T-helper 1 cell treated with Interleukin-12 subunit alpha and Interleukin-12 subunit beta and Interleukin-4 antibody, amounts not matched to agents 30 μg/mL and 1 μg/mL, for 36 hours (primary cell): ENCODE measurements at regions not wholly inside any gene's neighbourhood (a gene's known extent, or its start where the extent isn't known, plus 50 kb on each side); places are given as distances from the start of the nearest gene placed in this dataset.

Source experiments
- H3K27ac Mint-ChIP-seq: one replicate; pipeline ENCODE4 v1.8.0; 2021; ENCODE audit warnings: mild to moderate bottlenecking, mixed read lengths
- H3K27me3 Mint-ChIP-seq: one replicate; pipeline ENCODE4 v1.8.0; 2021; ENCODE audit warnings: low read depth, mixed read lengths
- H3K36me3 Mint-ChIP-seq: one replicate; pipeline ENCODE4 v1.8.0; 2021; ENCODE audit warnings: low read depth, mixed read lengths
- H3K4me1 Mint-ChIP-seq: one replicate; pipeline ENCODE4 v1.8.0; 2021; ENCODE audit warnings: low read depth, mixed read lengths
- H3K4me3 Mint-ChIP-seq: one replicate; pipeline ENCODE4 v1.8.0; 2021; ENCODE audit warnings: mild to moderate bottlenecking, moderate library complexity, mixed read lengths
- H3K9me3 Mint-ChIP-seq: one replicate; pipeline ENCODE4 v1.8.0; 2021; ENCODE audit warnings: mixed read lengths

DNA sequence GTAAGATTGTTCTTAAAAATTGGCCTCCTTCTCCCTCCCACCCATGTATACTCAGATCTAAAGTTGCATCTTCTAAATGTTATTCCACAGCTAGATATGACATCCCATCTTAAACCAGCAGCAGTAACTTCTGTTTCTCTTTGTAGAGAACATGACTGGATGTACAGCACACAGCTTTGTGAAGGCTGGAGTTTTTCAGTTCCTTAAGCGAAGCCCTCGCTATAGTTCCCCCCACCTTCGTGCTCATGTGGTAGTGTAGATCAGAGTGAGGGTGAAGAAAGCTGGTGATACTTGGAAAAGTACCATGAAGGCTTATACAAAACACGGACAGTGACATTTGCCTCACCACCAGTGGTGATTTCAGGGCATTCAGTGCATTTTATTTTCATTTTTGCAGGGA is 137.5 kb downstream of the MAT2B start:
- Mint-ChIP-seq H3K27me3 (no peaks in the 10 kb centered on the region), H3K27ac (no peak overlapping the region), H3K4me1 (no peaks in the 10 kb centered on the region), H3K9me3 (no peaks in the 10 kb centered on the region), H3K36me3 (no peaks in the 10 kb centered on the region), H3K4me3 (no peak overlapping the region)

DNA sequence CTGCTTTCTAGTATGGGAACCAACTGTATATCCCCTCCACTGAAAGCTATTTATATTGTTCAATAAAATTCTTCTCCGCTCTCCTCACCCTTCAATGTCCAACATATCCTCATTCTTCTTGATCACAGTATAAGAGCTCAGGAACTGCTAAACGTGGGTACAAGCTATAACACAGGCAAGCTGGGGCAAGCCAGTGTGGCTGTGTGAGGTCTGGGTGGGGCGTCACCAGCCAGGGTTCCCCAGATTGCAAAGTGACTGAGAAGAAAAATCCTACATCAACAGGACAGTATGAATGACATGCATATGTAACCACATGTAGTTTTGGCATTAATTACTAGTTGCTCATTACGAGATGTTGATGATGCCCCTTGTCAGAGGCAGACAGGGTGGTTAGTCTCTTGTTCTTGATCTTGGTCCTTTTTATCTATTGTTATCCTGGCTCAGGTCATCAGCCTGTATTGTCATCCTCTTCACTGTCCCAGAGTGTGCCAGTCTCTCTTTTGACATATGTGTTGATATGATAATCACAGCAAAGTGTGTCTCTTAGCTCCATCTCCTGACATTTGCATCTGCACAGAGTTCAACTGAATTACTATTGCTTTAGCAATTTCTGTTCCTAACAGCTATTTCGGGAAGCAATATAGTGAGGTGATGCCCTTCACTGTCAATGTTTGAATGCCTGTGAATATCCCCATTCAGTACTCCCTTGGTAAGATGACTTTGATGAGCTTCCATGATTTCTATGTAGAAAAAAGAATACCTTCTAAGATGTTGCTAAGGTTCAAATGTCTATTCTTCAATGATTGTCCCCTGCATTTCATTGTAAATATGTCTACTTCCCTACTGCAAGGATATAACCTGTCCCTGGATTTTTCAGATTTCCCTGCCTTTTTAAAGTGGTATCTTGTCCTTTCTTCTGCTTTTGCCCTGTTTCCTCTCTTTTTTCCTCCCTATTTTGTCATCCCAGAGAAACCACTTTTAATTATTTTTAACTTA is 140.3 kb downstream of the MAT2B start:
- Mint-ChIP-seq H3K36me3 (no peaks in the 10 kb centered on the region), H3K4me3 (no peak overlapping the region)

DNA sequence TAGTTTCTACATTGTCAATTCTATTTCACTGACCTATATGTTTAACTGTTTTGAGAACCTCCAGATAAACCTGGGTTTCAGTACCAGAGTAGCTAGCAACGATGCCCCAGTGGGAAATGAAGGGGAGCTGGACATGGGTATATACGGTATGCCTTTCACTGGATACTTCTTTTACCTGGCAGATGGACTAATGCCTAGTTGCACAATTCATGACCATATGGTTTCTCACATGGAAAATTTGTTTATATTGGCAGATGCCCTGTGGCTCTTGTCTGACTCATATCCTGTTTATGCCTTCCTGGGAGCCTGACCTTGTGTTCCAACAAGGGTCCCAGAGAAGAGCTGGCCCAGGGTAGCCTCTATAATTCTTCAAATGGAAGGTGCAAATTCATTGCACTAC is 144.1 kb downstream of the MAT2B start:
- Mint-ChIP-seq H3K4me3 (no peak overlapping the region), H3K4me1 (no peaks in the 10 kb centered on the region), H3K9me3 (no peaks in the 10 kb centered on the region), H3K27ac (no peak overlapping the region), H3K36me3 (no peaks in the 10 kb centered on the region), H3K27me3 (no peaks in the 10 kb centered on the region)

More for the DNA sequence above, 140.3 kb downstream of the MAT2B start:
- H3K9me3 Mint-ChIP-seq: no peaks in the 10 kb centered on the region
- no peaks in the 10 kb centered on the region for H3K27me3 Mint-ChIP-seq
- no peaks in the 10 kb centered on the region for H3K4me1 Mint-ChIP-seq
- no peak overlapping the region for H3K27ac Mint-ChIP-seq

DNA sequence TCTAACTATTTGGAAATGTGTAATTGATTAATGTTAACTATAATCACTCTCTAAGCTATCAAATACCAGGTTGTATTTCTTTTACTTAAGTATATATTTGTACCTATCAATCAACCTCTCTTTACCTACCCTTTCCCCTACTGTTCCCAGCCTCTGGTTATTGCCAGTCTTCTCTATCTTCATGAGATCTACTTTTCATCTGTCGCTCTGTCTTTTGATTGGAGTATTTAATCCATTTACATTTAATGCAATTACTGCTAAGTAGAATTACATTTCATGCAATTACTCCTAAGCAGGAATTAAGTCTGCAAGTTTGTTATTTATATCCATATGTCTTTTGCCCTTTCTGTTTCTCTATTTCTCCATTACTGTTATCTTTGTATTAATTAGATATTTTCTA is 148.1 kb downstream of the MAT2B start:
- Mint-ChIP-seq H3K27ac (no peak overlapping the region), H3K4me1 (no peaks in the 10 kb centered on the region), H3K27me3 (no peaks in the 10 kb centered on the region), H3K36me3 (no peaks in the 10 kb centered on the region), H3K9me3 (no peaks in the 10 kb centered on the region), H3K4me3 (no peak overlapping the region)

DNA sequence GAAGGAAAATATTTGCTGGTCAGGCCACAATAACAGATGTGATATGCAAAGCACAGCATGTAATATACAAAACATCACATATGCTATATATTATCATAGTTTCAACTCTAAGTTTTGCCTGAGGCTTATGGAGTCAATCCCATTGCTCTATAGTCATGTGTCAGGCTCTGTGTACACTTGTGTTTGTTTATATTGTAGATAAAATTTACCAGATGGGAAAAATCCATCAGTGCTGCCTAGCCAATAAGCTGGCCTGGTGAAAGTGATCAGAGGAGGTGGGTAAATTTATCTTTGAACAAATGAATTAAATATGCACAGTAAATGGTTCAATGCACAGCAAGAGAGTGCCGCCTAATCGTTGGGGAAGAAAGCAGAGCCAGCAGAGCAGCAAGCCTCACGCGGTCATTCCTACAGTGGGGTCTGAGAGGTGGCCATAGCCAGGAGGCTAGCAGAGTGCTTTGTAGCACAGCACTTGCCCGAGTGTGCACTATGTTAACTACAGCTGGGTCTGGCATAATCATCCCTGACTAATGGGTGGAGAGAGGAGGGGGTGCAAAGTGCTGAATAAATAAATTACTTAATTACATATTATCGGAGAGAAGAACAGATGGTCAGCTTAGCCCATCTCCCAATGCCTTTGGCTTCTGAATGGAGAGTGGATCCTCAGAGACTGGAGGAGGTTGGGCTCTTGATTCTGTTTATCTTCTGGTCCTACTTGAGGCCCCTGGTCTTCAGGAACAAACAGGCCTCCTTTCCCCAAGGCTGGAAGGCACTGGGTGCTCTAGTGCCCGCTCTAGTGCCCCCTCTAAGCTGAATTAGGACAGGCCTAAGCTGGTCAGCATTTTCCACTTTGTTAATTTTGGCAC is 153.5 kb downstream of the MAT2B start:
- Mint-ChIP-seq H3K27me3 (no peaks in the 10 kb centered on the region), H3K4me1 (no peaks in the 10 kb centered on the region), H3K9me3 (no peaks in the 10 kb centered on the region), H3K27ac (no peak overlapping the region), H3K36me3 (no peaks in the 10 kb centered on the region), H3K4me3 (no peak overlapping the region)

DNA sequence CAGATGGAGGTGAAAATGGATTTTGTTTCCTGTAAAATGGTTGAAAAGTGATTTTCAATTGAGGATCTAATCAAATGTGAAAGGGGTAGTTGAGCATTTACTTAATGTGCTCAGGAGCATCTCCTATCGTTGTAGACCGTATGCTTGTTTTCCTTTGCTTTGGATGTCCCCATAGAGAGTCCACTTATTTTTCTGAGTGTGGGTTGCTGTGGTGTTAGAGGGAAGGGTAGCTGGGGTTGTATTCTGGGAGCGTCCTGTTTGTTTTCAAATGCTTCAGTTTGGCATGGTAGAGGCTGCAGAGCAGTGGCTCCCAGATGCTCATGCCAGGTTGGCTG is 154.1 kb downstream of the MAT2B start:
- no peak overlapping the region for H3K4me3 Mint-ChIP-seq
- no peaks in the 10 kb centered on the region for H3K36me3 Mint-ChIP-seq
- H3K4me1 Mint-ChIP-seq: no peaks in the 10 kb centered on the region
- no peak overlapping the region for H3K27ac Mint-ChIP-seq
- H3K9me3 Mint-ChIP-seq: no peaks in the 10 kb centered on the region
- H3K27me3 Mint-ChIP-seq: no peaks in the 10 kb centered on the region

DNA sequence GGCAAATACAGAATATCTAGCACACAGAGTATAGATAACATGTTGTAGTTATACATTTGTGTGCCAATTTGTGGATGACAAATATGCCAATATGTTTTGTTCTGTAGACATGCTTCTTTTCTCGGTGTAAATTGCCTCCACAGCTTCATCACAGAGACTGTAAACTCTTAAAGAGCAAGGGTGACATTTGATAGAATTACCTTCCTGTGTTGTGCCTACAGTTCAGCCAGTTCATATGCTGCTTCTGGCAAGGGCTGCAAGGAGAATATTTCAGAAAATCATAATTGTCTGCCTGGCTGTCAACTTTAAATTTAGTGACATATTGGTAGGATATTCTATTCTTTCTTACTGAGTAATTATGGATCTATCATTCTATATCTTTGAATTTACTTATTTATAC is 155.1 kb downstream of the MAT2B start:
- H3K27me3 Mint-ChIP-seq: no peaks in the 10 kb centered on the region
- no peaks in the 10 kb centered on the region for H3K4me1 Mint-ChIP-seq
- no peak overlapping the region for H3K4me3 Mint-ChIP-seq
- H3K27ac Mint-ChIP-seq: no peak overlapping the region
- no peaks in the 10 kb centered on the region for H3K9me3 Mint-ChIP-seq
- no peaks in the 10 kb centered on the region for H3K36me3 Mint-ChIP-seq

DNA sequence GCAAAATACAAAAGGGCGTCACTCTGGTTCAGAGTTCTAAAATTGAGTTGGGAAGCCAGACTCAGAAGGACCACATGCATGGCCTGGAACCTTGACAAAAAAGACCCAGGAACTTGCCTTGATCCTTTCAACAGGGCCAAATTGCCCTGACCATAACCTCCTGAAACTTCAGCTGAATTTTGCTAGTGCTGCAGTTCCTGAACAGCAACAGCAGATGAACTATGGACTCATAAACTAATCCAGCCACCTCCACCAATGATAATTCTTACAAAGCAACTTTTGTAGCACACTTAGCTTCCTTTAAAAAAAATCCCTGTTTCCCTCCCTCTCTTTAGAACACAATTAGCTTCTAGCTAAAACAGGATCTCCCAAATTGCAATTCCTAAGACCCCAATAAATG is 155.9 kb downstream of the MAT2B start:
- Mint-ChIP-seq H3K36me3 (no peaks in the 10 kb centered on the region), H3K4me1 (no peaks in the 10 kb centered on the region), H3K9me3 (no peaks in the 10 kb centered on the region), H3K4me3 (no peak overlapping the region), H3K27ac (no peak overlapping the region), H3K27me3 (no peaks in the 10 kb centered on the region)

DNA sequence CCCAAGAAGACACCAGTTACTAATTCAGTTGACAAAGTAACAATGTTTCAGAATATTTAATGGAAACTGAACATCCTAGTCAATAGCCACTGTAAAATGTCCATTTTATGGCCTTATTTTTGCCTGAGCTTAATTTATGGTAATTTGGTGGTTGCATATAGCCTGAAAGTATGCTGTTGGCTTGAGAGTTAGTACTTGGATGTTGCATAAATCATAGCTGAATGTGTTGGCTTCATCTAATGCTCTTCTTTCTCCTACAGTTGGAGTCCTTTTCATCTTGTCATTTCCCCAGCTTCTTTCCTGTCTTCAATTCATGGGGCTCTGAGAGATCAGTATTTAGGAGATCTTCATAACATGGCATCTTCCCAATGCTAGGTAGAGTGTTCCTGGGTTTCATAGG is 164.6 kb downstream of the MAT2B start:
- no peak overlapping the region for H3K27ac Mint-ChIP-seq
- H3K9me3 Mint-ChIP-seq: no peaks in the 10 kb centered on the region
- H3K36me3 Mint-ChIP-seq: no peaks in the 10 kb centered on the region
- H3K27me3 Mint-ChIP-seq: no peaks in the 10 kb centered on the region
- no peak overlapping the region for H3K4me3 Mint-ChIP-seq
- H3K4me1 Mint-ChIP-seq: no peaks in the 10 kb centered on the region

DNA sequence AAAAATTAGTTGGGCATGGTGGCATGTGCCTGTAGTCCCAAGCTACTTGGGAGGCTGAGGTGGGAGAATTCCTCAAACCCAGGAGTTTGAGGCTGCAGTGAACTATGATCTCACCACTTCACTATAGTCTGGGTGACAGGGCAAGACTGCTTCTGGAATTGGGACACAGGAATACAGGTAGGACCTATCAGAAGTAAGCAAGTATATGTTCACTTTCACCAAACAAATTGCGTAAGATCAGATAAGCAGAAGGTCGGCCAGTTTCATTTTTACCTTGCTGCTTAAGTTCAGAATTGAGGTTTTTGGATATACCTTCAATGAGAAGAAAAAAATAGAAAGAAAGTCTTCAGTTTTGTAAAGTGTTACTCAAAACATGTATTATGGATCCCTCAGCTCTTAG is 171.7 kb downstream of the MAT2B start:
- H3K27me3 Mint-ChIP-seq: no peaks in the 10 kb centered on the region
- no peaks in the 10 kb centered on the region for H3K9me3 Mint-ChIP-seq
- H3K4me1 Mint-ChIP-seq: no peaks in the 10 kb centered on the region
- no peak overlapping the region for H3K27ac Mint-ChIP-seq
- H3K36me3 Mint-ChIP-seq: no peaks in the 10 kb centered on the region
- no peak overlapping the region for H3K4me3 Mint-ChIP-seq

DNA sequence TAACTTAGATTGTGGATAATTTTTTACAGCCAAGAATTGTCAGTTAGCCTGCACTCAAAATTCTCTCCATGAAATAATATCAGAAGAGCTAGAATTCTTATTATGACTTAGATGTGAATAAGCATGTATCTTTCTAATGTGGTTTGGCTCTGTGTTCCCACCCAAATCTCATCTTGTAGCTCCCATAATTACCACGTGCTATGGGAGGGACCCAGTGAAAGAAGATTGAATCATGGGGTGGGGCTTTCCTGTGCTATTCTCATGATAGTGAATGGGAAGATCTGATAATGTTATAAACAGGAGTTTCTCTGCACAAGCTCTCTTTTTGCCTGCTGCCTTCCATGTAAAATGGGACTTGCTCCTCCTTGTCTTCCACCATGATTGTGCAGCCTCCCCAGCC is 176.8 kb downstream of the MAT2B start:
- H3K4me3 Mint-ChIP-seq: no peak overlapping the region
- H3K9me3 Mint-ChIP-seq: no peaks in the 10 kb centered on the region
- H3K4me1 Mint-ChIP-seq: no peaks in the 10 kb centered on the region
- H3K27ac Mint-ChIP-seq: no peak overlapping the region
- H3K27me3 Mint-ChIP-seq: no peaks in the 10 kb centered on the region
- no peaks in the 10 kb centered on the region for H3K36me3 Mint-ChIP-seq

DNA sequence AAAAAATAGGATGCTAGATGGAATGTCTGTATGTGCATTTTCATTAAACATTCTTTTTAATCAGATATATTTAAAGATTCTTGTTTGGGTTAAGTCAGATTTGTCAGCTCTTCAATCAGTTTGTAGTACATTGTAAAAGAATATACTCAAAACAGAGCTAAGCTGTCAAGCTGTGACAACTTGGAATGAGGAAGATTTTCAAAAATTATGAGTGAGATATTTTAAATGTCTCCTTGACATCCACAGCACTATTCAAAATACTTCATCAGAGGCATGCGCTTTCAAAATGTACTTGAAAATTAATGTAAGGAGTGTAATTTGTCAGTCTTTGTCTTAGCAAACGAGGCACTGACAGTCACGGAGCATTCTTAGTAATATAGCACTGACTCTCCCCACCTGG is 182.0 kb downstream of the MAT2B start:
- Mint-ChIP-seq H3K4me3 (no peak overlapping the region), H3K36me3 (no peaks in the 10 kb centered on the region), H3K4me1 (no peaks in the 10 kb centered on the region), H3K27ac (no peak overlapping the region), H3K9me3 (no peaks in the 10 kb centered on the region), H3K27me3 (no peaks in the 10 kb centered on the region)

DNA sequence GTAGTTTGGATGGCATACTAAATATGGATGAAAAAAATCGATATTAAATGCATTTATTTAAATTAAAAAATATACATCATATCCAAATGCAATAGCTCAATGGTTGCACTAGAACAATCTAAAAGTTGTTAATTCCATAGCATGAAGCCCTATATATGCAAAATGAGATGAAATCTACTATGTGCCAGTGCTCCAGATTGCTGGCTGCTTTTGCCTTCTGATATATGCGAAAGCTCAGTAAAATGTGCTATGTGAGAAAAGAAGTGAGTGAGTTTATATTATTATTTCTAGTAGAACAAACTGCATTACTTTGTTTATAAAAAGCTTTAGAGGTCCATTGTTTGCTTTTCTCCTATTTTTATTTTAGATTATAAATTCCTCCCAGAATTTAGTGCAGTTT is 186.7 kb downstream of the MAT2B start:
- Mint-ChIP-seq H3K27me3 (no peaks in the 10 kb centered on the region), H3K27ac (no peak overlapping the region), H3K4me1 (no peaks in the 10 kb centered on the region), H3K36me3 (no peaks in the 10 kb centered on the region), H3K4me3 (no peak overlapping the region), H3K9me3 (no peaks in the 10 kb centered on the region)

DNA sequence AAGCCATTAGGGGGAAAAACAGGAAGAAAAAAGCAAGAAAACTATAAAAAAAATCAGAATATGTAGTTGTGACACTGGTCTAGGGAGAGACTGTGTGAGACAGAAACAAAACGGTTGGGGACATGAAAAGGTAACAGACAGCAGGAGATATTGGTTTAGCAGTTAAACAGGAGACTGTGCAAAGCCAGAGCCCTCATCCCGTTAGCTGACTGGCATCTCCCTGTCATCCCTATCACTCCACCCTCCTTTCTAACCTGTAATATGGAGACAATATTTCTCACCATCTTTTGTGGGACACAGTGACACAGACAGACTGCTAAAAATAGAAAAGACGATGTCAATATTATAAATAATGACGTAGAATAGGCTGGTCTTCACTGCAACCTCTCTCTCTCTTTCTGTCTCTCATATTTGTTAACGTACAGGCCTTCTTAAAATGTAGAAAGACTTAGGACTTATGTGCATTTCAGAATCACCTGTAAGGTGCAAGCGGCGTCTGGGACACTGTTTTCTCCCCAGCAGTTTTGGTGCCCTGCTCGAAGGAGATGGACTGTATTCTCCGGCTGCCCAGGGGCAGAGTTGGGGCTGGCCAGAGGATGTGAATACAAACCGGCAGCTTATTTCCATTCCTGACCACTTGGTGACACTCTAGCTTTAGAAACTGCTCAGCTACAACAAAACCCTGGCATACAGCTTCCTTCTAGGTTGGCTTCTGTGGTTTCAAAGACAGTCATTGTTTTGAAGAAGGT is 190.6 kb downstream of the MAT2B start:
- Mint-ChIP-seq H3K36me3 (no peaks in the 10 kb centered on the region), H3K4me1 (no peaks in the 10 kb centered on the region), H3K27ac (no peak overlapping the region), H3K4me3 (no peak overlapping the region), H3K27me3 (no peaks in the 10 kb centered on the region), H3K9me3 (no peaks in the 10 kb centered on the region)
